Tibial artery (tissue), 4 donors: ENCODE measurements at regions not wholly inside any gene's neighbourhood (a gene's known extent, or its start where the extent isn't known, plus 50 kb on each side); places are given as distances from the start of the nearest gene placed in this dataset.

Experiments used
- DNase-seq, 2 donors: peaks; one replicate each; pipeline ENCODE4 v3.0.0-alpha.2; 2019
- H3K27ac ChIP-seq, 2 donors: fragments of 200-600 bp; sonication (generic) in 1 of 2; 1 replicate in 1 of 2; 2 replicates in 1 of 2; pipeline ENCODE4 v1.5.1; 2018 to 2019; ENCODE audit warnings: mild to moderate bottlenecking in 1 of 2
- H3K27me3 ChIP-seq, 2 donors: fragments of 200-600 bp; sonication (generic) in 1 of 2; one replicate each; pipeline versions ENCODE4 v1.5.1 to v1.6.0; 2016 to 2019
- H3K36me3 ChIP-seq, 3 donors: fragments of 200-600 bp; sonication (generic) in 2 of 3; one replicate each; pipeline ENCODE4 v1.5.1; 2016 to 2019; ENCODE audit warnings: mild to moderate bottlenecking in 2 of 3
- H3K4me1 ChIP-seq, 4 donors: fragments of 200-600 bp; sonication (generic) in 2 of 4; 1 replicate in 3 of 4; 2 replicates in 1 of 4; pipeline ENCODE4 v1.5.1; 2016 to 2019
- H3K4me3 ChIP-seq, 2 donors: fragments of 200-600 bp; sonication (generic) in 1 of 2; 1 replicate in 1 of 2; 2 replicates in 1 of 2; pipeline ENCODE4 v1.5.1; 2018 to 2019; ENCODE audit warnings: mild to moderate bottlenecking in 2 of 2
- H3K9me3 ChIP-seq, 3 donors: fragments of 200-600 bp; sonication (generic) in 1 of 3; one replicate each; pipeline ENCODE4 v1.5.1; 2016 to 2019
- CTCF ChIP-seq, 2 experiments: fragments of 200-600 bp in 1 of 2; fragments of 450-650 bp in 1 of 2; IDR thresholded peaks; one replicate each; pipeline ENCODE4 v1.5.1; 2017 to 2019; ENCODE audit warnings: antibody characterized with exemption in 2 of 2, mild to moderate bottlenecking in 1 of 2, moderate library complexity in 1 of 2
- intact Hi-C: fragments of 100-400 bp; cut with DNase I; formaldehyde crosslinking; loops from one replicate; pipeline ENCODE4 v1.15.0; 2023; ENCODE audit warnings: low total_unique reads

DNA sequence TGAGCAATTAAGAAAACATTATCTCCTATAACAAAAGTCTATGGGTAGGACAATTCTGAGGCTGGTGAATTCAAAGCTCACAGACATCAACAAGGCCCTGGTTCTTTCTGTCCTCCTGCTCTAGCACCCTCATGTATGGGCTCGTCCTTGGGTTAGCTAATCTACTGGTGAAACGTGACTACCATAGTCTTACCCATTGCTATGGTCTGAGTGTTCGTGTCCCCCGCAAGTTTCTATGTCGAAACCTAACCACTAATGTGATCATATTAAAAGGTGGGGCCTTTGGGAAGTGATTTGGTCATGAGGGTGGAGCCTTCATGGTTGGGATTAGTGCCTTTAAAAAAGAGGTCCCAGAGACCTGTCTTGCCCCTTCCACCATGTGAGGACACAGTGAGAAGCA is 564.7 kb downstream of the TNS1 start:
- intact Hi-C loops, result loop anchor here (10.0 kb wide), 1 partner anchor 73 kb away; no protein-coding TSS in a partner anchor
- Histone ChIP-seq H3K4me1 (peaks cover 0 to 73% (median 43%) of the 10 kb centered on the region in 4 donors), H3K36me3 (no peaks in the 10 kb centered on the region), H3K9me3 (no peaks in the 10 kb centered on the region), H3K27me3 (no peaks in the 10 kb centered on the region), H3K4me3 (no peak overlapping the region), H3K27ac (peak overlapping the region; percentile 59 to 76)
- no peak for DNase-seq
- TF ChIP-seq CTCF (IDR thresholded peaks at IDR 0.05), result no peak

DNA sequence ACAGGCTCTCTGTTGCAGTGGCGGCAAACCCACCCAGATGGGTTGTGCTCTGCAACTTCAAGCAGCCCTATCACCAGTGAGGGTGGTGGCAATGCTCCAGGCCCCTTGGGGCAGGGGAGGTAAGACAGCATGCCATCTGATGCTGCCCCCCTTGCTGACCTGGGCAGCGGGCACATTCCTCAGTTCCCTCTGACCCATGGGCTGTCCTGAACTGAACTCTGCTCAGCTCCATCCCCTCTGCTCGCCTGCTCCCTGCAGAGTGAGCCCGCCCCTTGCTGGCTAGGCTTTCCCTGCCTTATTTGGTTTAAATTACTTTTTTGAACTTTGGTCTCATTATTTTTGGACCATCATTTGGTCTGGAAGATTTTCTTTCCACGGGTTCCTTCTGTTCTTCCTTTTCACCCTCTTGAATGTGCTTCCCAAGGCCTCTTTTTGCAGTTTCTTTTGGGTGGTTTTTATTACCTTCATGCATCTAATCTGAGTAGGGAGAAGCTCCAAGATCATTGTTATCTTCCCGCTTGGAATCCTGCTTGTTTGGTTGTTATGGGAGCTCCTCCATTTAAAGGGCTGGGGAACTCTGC is 565.4 kb downstream of the TNS1 start:
- DNase-seq, result peak; percentile 32 to 80
- intact Hi-C loops, result loop anchor here (10.0 kb wide), 1 partner anchor 73 kb away; no protein-coding TSS in a partner anchor
- TF ChIP-seq CTCF (IDR thresholded peaks at IDR 0.05), result no peak
- Histone ChIP-seq H3K4me1 (peaks cover 0 to 75% (median 43%) of the 10 kb centered on the region in 4 donors), H3K36me3 (no peaks in the 10 kb centered on the region), H3K4me3 (no peak overlapping the region), H3K27ac (peak overlapping the region; percentile 59 to 76), H3K9me3 (no peaks in the 10 kb centered on the region), H3K27me3 (no peaks in the 10 kb centered on the region)

DNA sequence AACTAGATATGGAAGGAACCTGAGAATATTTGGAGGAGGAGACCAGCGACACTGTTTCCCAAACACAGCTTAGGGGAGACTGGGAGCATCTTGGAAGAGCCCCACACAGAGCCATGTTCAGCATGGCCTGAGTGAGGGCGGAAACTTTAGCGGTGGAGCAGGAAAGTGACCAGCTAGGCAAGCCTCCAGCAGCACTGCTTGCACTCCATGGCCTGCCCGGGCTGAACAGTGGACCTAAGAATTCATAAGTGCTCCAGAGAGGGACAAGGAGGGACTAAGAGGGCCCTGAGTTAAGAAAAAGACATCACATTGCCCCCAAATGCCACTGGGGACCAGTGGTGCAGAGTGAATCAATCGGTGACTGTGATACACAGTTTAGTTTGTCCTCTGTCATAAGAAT is 566.4 kb downstream of the TNS1 start:
- Histone ChIP-seq H3K9me3 (no peaks in the 10 kb centered on the region), H3K4me1 (peaks cover 0 to 83% (median 50%) of the 10 kb centered on the region in 4 donors), H3K36me3 (no peaks in the 10 kb centered on the region), H3K27ac (peak overlapping the region; percentile 39 to 76), H3K27me3 (no peaks in the 10 kb centered on the region), H3K4me3 (no peak overlapping the region)
- peak in 1 of 2 donors; percentile 72 for DNase-seq
- no peak for TF ChIP-seq CTCF (IDR thresholded peaks at IDR 0.05)
- intact Hi-C loops, result loop anchor here (10.0 kb wide), 1 partner anchor 72 kb away; no protein-coding TSS in a partner anchor

DNA sequence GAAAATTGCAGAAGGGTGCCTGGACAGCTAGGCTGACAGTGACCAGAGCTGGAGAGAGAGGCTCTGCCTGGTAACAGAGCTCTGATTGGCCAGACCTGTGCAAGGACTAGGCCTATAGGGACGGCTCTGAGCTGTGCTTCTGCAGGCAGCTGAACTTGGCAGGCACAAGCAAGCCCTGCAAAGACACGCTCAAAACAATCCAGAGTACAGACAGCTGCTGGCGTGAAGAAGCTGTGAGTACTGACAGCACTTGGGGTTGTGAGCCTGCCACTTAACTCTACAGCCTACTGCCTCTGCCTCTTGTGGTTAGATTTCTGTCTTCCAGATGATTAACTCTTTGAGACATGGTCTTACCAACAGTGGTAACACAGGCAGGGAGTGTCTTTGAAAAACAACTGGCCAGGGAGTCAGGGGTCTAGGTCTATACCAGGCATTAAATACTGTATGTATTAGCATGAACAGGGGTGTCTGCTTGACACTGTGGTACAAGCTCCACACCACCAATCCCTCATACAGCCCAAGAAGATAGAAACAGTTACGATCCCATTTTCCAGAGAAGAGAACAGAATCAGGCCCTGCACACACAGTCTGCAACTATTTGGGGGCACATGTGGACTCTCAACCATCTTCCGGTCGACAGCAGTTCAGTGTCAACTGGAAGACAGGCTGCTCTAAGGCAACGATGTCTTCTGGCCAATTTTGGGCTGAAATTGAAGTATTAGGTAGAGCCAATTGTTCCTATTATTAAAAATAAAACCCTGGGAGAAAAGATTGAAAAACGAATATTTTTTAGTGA is 568.4 kb downstream of the TNS1 start:
- no peaks in the 10 kb centered on the region for H3K27me3 ChIP-seq
- peak overlapping the region in 1 of 2 donors; percentile 76 for H3K27ac ChIP-seq
- H3K4me3 ChIP-seq, result peak overlapping the region; percentile 18 to 20
- DNase-seq, result peak; percentile 88 to 93
- no peaks in the 10 kb centered on the region for H3K36me3 ChIP-seq
- H3K9me3 ChIP-seq, result no peaks in the 10 kb centered on the region
- intact Hi-C loops, result loop anchor here (10.0 kb wide), 1 partner anchor 70 kb away; no protein-coding TSS in a partner anchor
- H3K4me1 ChIP-seq, result peaks cover 2 to 79% (median 49%) of the 10 kb centered on the region in 4 donors
- no peak for TF ChIP-seq CTCF (IDR thresholded peaks at IDR 0.05)

GRCh38 chr2:217433522-217433921 is 569.3 kb downstream of the TNS1 start:
- no peaks in the 10 kb centered on the region for H3K9me3 ChIP-seq
- intact Hi-C loops, result loop anchor here (10.0 kb wide), 1 partner anchor 69 kb away; no protein-coding TSS in a partner anchor
- peak overlapping the region in 1 of 2 donors; percentile 76 for H3K27ac ChIP-seq
- H3K36me3 ChIP-seq, result no peaks in the 10 kb centered on the region
- DNase-seq, result no peak
- peaks cover 4 to 70% (median 48%) of the 10 kb centered on the region in 4 donors for H3K4me1 ChIP-seq
- no peak for TF ChIP-seq CTCF (IDR thresholded peaks at IDR 0.05)
- H3K27me3 ChIP-seq, result no peaks in the 10 kb centered on the region
- peak overlapping the region; percentile 18 to 20 for H3K4me3 ChIP-seq
